Caco-2 (cell line): ENCODE measurements at regions not wholly inside any gene's neighbourhood (a gene's known extent, or its start where the extent isn't known, plus 50 kb on each side); places are given as distances from the start of the nearest gene placed in this dataset.

Experiments
- BruUV-seq: library from RNA; stranded (reverse); fragments of 400-500 nt; replicated peaks from 2 replicates; lab custom pipeline; 2021; lab: Mats Ljungman, UMichigan
- CTCF ChIA-PET: fragments of 300-600 bp; sonication (Branson Sonifier 250); formaldehyde crosslinking; loops from one replicate; lab custom pipeline; 2022; ENCODE audit warnings: antibody characterized with exemption; lab: Charles Lee
- POLR2A ChIA-PET: fragments of 300-600 bp; sonication (Branson Sonifier 250); formaldehyde crosslinking; loops from one replicate; lab custom pipeline; 2022; ENCODE audit warnings: antibody characterized with exemption; lab: Charles Lee
- DNase-seq, 2 experiments: peaks; one replicate each; pipeline versions ENCODE4 v3.0.0 to v3.0.0-alpha.2; 2020 to 2022
- H3K27me3 ChIP-seq: replicated peaks from 2 replicates; pipeline ENCODE4 v1.6.0; 2011; ENCODE audit warnings: low read length; ENCODE audit not compliant: control insufficient read depth, insufficient read depth
- H3K36me3 ChIP-seq: 2 replicates; pipeline ENCODE4 v1.5.1; 2011; ENCODE audit warnings: low read length; ENCODE audit not compliant: control insufficient read depth, insufficient read depth
- H3K4me1 ChIP-seq: fragments of 250-450 bp; sonication (Bioruptor Pico); 2 replicates; pipeline ENCODE4 v1.5.1; 2020; ENCODE audit warnings: mild to moderate bottlenecking
- H3K4me3 ChIP-seq: 2 replicates; pipeline ENCODE4 v1.5.1; 2011; ENCODE audit warnings: low read depth, mild to moderate bottlenecking, control low read depth, low read length
- H3K9me3 ChIP-seq: fragments of 250-450 bp; sonication (Bioruptor Pico); 2 replicates; pipeline ENCODE4 v1.5.1; 2020; ENCODE audit warnings: mild to moderate bottlenecking, moderate library complexity
- H3K27ac Mint-ChIP-seq: one replicate; pipeline ENCODE4 v1.8.0; 2022; ENCODE audit warnings: mixed read lengths; ENCODE audit not compliant: unreplicated experiment
- H3K27me3 Mint-ChIP-seq: one replicate; pipeline ENCODE4 v1.8.0; 2022; ENCODE audit warnings: mixed read lengths; ENCODE audit not compliant: insufficient read depth, unreplicated experiment
- H3K36me3 Mint-ChIP-seq: one replicate; pipeline ENCODE4 v1.8.0; 2022; ENCODE audit warnings: mild to moderate bottlenecking, mixed read lengths; ENCODE audit not compliant: insufficient read depth, unreplicated experiment
- H3K4me1 Mint-ChIP-seq: one replicate; pipeline ENCODE4 v1.8.0; 2022; ENCODE audit warnings: low read depth, mixed read lengths; ENCODE audit not compliant: unreplicated experiment
- H3K4me3 Mint-ChIP-seq: one replicate; pipeline ENCODE4 v1.8.0; 2022; ENCODE audit warnings: mild to moderate bottlenecking, moderate library complexity, mixed read lengths; ENCODE audit not compliant: unreplicated experiment
- H3K9me3 Mint-ChIP-seq: one replicate; pipeline ENCODE4 v1.8.0; 2022; ENCODE audit warnings: mixed read lengths; ENCODE audit not compliant: unreplicated experiment
- CTCF ChIP-seq, 2 experiments: fragments of 200-600 bp in 1 of 2; IDR thresholded peaks; 1 replicate in 1 of 2; 2 replicates in 1 of 2; pipeline versions ENCODE4 v1.5.1 to v1.8.0; 2011 to 2022; ENCODE audit warnings: antibody characterized with exemption in 1 of 2, control low read depth in 1 of 2, inconsistent platforms in 1 of 2, low read depth in 1 of 2, low read length in 1 of 2, mild to moderate bottlenecking in 1 of 2, moderate library complexity in 1 of 2; ENCODE audit not compliant: insufficient read depth in 1 of 2, severe bottlenecking in 1 of 2, unreplicated experiment in 1 of 2
- intact Hi-C: fragments of 100-400 bp; cut with micrococcal nuclease; formaldehyde crosslinking; loops from one replicate; pipeline ENCODE4 v1.10.0; 2022; ENCODE audit not compliant: unreplicated experiment

- Histone ChIP-seq H3K4me1 (no peaks in the 10 kb centered on the region), H3K4me3 (no peak overlapping the region), H3K36me3 (no peaks in the 10 kb centered on the region), H3K27me3 (no peaks in the 10 kb centered on the region), H3K9me3 (no peaks in the 10 kb centered on the region)
- no TSS peak for BruUV-seq
- DNase-seq, result no peak
- no peak for TF ChIP-seq CTCF (IDR thresholded peaks at IDR 0.05; ENCODE audit: insufficient read depth in 1 of 2, low read depth in 1 of 2, low read length in 1 of 2, severe bottlenecking in 1 of 2, unreplicated experiment in 1 of 2)
- POLR2A ChIA-PET, result no interaction called here
- no peaks in the 10 kb centered on the region for H3K9me3 Mint-ChIP-seq
- no peak overlapping the region for H3K27ac Mint-ChIP-seq
- no peak overlapping the region for H3K4me3 Mint-ChIP-seq
- no peaks in the 10 kb centered on the region for H3K27me3 Mint-ChIP-seq
- CTCF ChIA-PET, result no interaction called here
- no peaks in the 10 kb centered on the region for H3K36me3 Mint-ChIP-seq
- no peaks in the 10 kb centered on the region for H3K4me1 Mint-ChIP-seq
- intact Hi-C loops, result no loop called here
These were observed 125.8 kb downstream of the NUP35 start for GRCh38 chr2:183250061-183250460.

- Mint-ChIP-seq H3K27ac (no peak overlapping the region), H3K36me3 (no peaks in the 10 kb centered on the region), H3K4me1 (no peaks in the 10 kb centered on the region), H3K4me3 (no peak overlapping the region), H3K27me3 (peaks cover under 1% of the 10 kb centered on the region), H3K9me3 (no peaks in the 10 kb centered on the region)
- no peak for DNase-seq
- ChIA-PET POLR2A (no interaction called here), CTCF (no interaction called here)
- Histone ChIP-seq H3K4me1 (no peaks in the 10 kb centered on the region), H3K36me3 (no peaks in the 10 kb centered on the region), H3K27me3 (no peaks in the 10 kb centered on the region), H3K4me3 (no peak overlapping the region), H3K9me3 (no peaks in the 10 kb centered on the region)
- intact Hi-C loops, result no loop called here
- no TSS peak for BruUV-seq
- TF ChIP-seq CTCF (IDR thresholded peaks at IDR 0.05; ENCODE audit: insufficient read depth in 1 of 2, low read depth in 1 of 2, low read length in 1 of 2, severe bottlenecking in 1 of 2, unreplicated experiment in 1 of 2), result no peak
These were observed 126.2 kb downstream of the NUP35 start for GRCh38 chr2:183250472-183250871.

GRCh38 chr2:183253441-183254130 is 129.3 kb downstream of the NUP35 start:
- no peak overlapping the region for H3K4me3 Mint-ChIP-seq
- H3K36me3 Mint-ChIP-seq, result no peaks in the 10 kb centered on the region
- intact Hi-C loops, result no loop called here
- Histone ChIP-seq H3K9me3 (no peaks in the 10 kb centered on the region), H3K36me3 (no peaks in the 10 kb centered on the region), H3K4me1 (no peaks in the 10 kb centered on the region), H3K27me3 (no peaks in the 10 kb centered on the region), H3K4me3 (no peak overlapping the region)
- H3K27me3 Mint-ChIP-seq, result peaks cover 3% of the 10 kb centered on the region
- H3K9me3 Mint-ChIP-seq, result no peaks in the 10 kb centered on the region
- H3K4me1 Mint-ChIP-seq, result no peaks in the 10 kb centered on the region
- POLR2A ChIA-PET, result no interaction called here
- CTCF ChIA-PET, result no interaction called here
- DNase-seq, result no peak
- no peak for TF ChIP-seq CTCF (IDR thresholded peaks at IDR 0.05; ENCODE audit: insufficient read depth in 1 of 2, low read depth in 1 of 2, low read length in 1 of 2, severe bottlenecking in 1 of 2, unreplicated experiment in 1 of 2)
- BruUV-seq, result no TSS peak
- H3K27ac Mint-ChIP-seq, result no peak overlapping the region
